Fibroblast of lung (primary cell): ENCODE measurements at regions not wholly inside any gene's neighbourhood (a gene's known extent, or its start where the extent isn't known, plus 50 kb on each side); places are given as distances from the start of the nearest gene placed in this dataset.

Experiments used
- CTCF ChIP-seq, 2 donors: IDR thresholded peaks in 1 of 2; conservative IDR thresholded peaks in 1 of 2; 1 replicate in 1 of 2; 2 replicates in 1 of 2; pipeline ENCODE4 v1.5.1; 2011 to 2012; ENCODE audit warnings: low read length in 2 of 2, control low read depth in 1 of 2, inconsistent platforms in 1 of 2, low read depth in 1 of 2, mild to moderate bottlenecking in 1 of 2
- EZH2 ChIP-seq: IDR thresholded peaks from 2 replicates; pipeline ENCODE4 v1.5.1; 2012; ENCODE audit warnings: low read length, control low read depth, mild to moderate bottlenecking; ENCODE audit errors: missing control alignments

DNA sequence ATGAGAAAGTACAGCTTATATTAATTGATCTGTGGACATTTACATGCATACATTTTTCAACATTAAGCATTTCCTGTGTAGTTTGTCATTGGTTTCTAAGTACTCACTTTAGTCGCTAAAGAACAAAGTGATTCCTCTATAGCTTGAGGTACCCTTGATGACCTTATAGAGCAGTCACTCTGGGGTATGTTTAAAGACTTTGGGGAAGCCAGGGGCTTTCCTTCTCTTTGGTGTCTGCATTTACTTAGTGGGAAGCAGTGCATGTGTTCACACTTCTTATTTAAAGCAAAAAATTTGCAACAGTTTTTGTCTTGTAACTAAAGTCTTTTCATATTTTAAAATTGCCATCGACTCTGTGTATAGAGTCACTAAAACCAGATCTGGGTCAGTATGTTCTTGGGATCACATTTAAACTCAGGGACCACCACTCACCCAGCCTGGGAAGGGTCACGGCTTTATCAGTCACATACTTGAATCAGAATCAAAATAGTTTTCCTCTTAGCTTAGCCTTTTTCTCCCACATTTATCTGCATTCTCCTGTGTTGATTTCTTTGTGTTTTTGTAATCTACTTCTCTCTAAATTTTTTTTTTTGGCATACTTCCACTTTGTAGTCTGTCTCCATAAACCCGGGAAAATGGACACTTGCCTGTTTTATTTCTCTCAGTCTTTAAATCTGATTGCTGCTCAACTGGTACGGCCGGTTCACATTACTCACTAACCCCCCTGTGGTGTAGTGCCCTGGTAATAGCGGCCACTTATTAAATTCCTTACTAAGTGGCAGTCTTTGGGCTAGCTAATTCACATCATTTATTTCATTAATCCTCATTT lies 143.9 kb upstream of the FBN2 start:
- no peak for TF ChIP-seq CTCF (conservative IDR thresholded peaks at IDR 0.05 in 1 of 2, IDR thresholded peaks at IDR 0.05 in 1 of 2; ENCODE audit: low read depth in 1 of 2, low read length in 2 of 2)
- TF ChIP-seq EZH2, result no peak
